ENCODE measurements at regions not wholly inside any gene's neighbourhood (a gene's known extent, or its start where the extent isn't known, plus 50 kb on each side); places are given as distances from the start of the nearest gene placed in this dataset.

GRCh38 chr18:3350021-3350420 is 88.1 kb downstream of the MYL12B start:
- DNase-seq (ENCODE audit: low read depth) = no peak
- H3K4me3 ChIP-seq (ENCODE audit: low read depth, low read length) = no peak overlapping the region
- no peak for TF ChIP-seq POLR2A (IDR thresholded peaks at IDR 0.05; ENCODE audit: extremely low read depth, insufficient read length)
- no peak for TF ChIP-seq MAX (IDR thresholded peaks at IDR 0.05; ENCODE audit: low read depth, low read length)
- TF ChIP-seq MYC (IDR thresholded peaks at IDR 0.05; ENCODE audit: low read depth, low read length) = no peak
- no peak for TF ChIP-seq CTCF (IDR thresholded peaks at IDR 0.05; ENCODE audit: low read depth, low read length)

- peak; percentile 23 for DNase-seq (ENCODE audit: low read depth)
- H3K4me3 ChIP-seq (ENCODE audit: low read depth, low read length) = no peak overlapping the region
- TF ChIP-seq POLR2A (IDR thresholded peaks at IDR 0.05; ENCODE audit: extremely low read depth, insufficient read length) (no peak), MYC (IDR thresholded peaks at IDR 0.05; ENCODE audit: low read depth, low read length) (no peak), CTCF (IDR thresholded peaks at IDR 0.05; ENCODE audit: low read depth, low read length) (no peak), MAX (IDR thresholded peaks at IDR 0.05; ENCODE audit: low read depth, low read length) (no peak)
Observed at GRCh38 chr18:3350566-3351527, 88.9 kb downstream of the MYL12B start.

GRCh38 chr18:3354506-3354905 is 92.6 kb downstream of the MYL12B start:
- H3K4me3 ChIP-seq (ENCODE audit: low read depth, low read length) = no peak overlapping the region
- DNase-seq (ENCODE audit: low read depth) = no peak
- TF ChIP-seq MYC (IDR thresholded peaks at IDR 0.05; ENCODE audit: low read depth, low read length) (no peak), MAX (IDR thresholded peaks at IDR 0.05; ENCODE audit: low read depth, low read length) (no peak), CTCF (IDR thresholded peaks at IDR 0.05; ENCODE audit: low read depth, low read length) (no peak), POLR2A (IDR thresholded peaks at IDR 0.05; ENCODE audit: extremely low read depth, insufficient read length) (no peak)

- TF ChIP-seq MYC (IDR thresholded peaks at IDR 0.05; ENCODE audit: low read depth, low read length) = no peak
- no peak for TF ChIP-seq CTCF (IDR thresholded peaks at IDR 0.05; ENCODE audit: low read depth, low read length)
- no peak for TF ChIP-seq POLR2A (IDR thresholded peaks at IDR 0.05; ENCODE audit: extremely low read depth, insufficient read length)
- no peak for TF ChIP-seq MAX (IDR thresholded peaks at IDR 0.05; ENCODE audit: low read depth, low read length)
- no peak for DNase-seq (ENCODE audit: low read depth)
- no peak overlapping the region for H3K4me3 ChIP-seq (ENCODE audit: low read depth, low read length)
Observed at GRCh38 chr18:3356614-3357013, 93.4 kb upstream of the TGIF1 start.

GRCh38 chr18:3357516-3357915 is 92.5 kb upstream of the TGIF1 start:
- H3K4me3 ChIP-seq (ENCODE audit: low read depth, low read length) = no peak overlapping the region
- TF ChIP-seq CTCF (IDR thresholded peaks at IDR 0.05; ENCODE audit: low read depth, low read length) (no peak), MYC (IDR thresholded peaks at IDR 0.05; ENCODE audit: low read depth, low read length) (no peak), MAX (IDR thresholded peaks at IDR 0.05; ENCODE audit: low read depth, low read length) (no peak)
- no peak for DNase-seq (ENCODE audit: low read depth)

Measured in NB4 (cell line).